ENCODE measurements at regions not wholly inside any gene's neighbourhood (a gene's known extent, or its start where the extent isn't known, plus 50 kb on each side); places are given as distances from the start of the nearest gene placed in this dataset.
A peak's percentile ranks its signal among the peaks of the same experiment; 100 is the strongest.

- no peaks in the 10 kb centered on the region for H3K9me3 ChIP-seq (ENCODE audit: control insufficient read depth, insufficient read depth, low read depth, low read length)
- no peak overlapping the region for H3K4me3 ChIP-seq (replicated peaks in 1 of 4; ENCODE audit: control extremely low read depth in 1 of 4, insufficient read depth in 1 of 4, low read depth in 3 of 4, low read length in 4 of 4)
- DNase-seq (ENCODE audit: low read depth in 2 of 2): no peak
- TF ChIP-seq EZH2 (IDR thresholded peaks at IDR 0.05; ENCODE audit: low read length, missing control alignments) (no peak), CTCF (conservative IDR thresholded peaks at IDR 0.05 in 1 of 2, IDR thresholded peaks at IDR 0.05 in 1 of 2; ENCODE audit: low read depth in 1 of 2, low read length in 2 of 2) (no peak)
- H3K27ac ChIP-seq (ENCODE audit: insufficient read depth, low read length): no peak overlapping the region
- H2AFZ ChIP-seq (ENCODE audit: low read length): no peak overlapping the region
- no peaks in the 10 kb centered on the region for H4K20me1 ChIP-seq (ENCODE audit: control insufficient read depth, extremely low read depth, insufficient read depth, low read length)
- peaks cover 2% of the 10 kb centered on the region for H3K4me1 ChIP-seq (ENCODE audit: control insufficient read depth, extremely low read depth, insufficient read depth, low read length)
- no peak overlapping the region for H3K4me2 ChIP-seq (ENCODE audit: extremely low read depth, insufficient read depth, low read length)
- H3K9ac ChIP-seq (ENCODE audit: insufficient read depth, low read length): no peak overlapping the region
- H3K79me2 ChIP-seq (ENCODE audit: control insufficient read depth, insufficient read depth, low read length): no peaks in the 10 kb centered on the region
- no peaks in the 10 kb centered on the region for H3K36me3 ChIP-seq (ENCODE audit: control insufficient read depth, insufficient read depth, low read length)
- H3K27me3 ChIP-seq (ENCODE audit: control insufficient read depth, insufficient read depth, low read length): no peaks in the 10 kb centered on the region
Observed at GRCh38 chr5:123673107-123673506, 161.1 kb downstream of the CSNK1G3 start.

GRCh38 chr5:123671711-123672456 is 159.9 kb downstream of the CSNK1G3 start:
- no peak for TF ChIP-seq CTCF (conservative IDR thresholded peaks at IDR 0.05 in 1 of 2, IDR thresholded peaks at IDR 0.05 in 1 of 2; ENCODE audit: low read depth in 1 of 2, low read length in 2 of 2)
- no peak for TF ChIP-seq EZH2 (IDR thresholded peaks at IDR 0.05; ENCODE audit: low read length, missing control alignments)
- no peak overlapping the region for H3K27ac ChIP-seq (ENCODE audit: insufficient read depth, low read length)
- H3K79me2 ChIP-seq (ENCODE audit: control insufficient read depth, insufficient read depth, low read length): no peaks in the 10 kb centered on the region
- H3K27me3 ChIP-seq (ENCODE audit: control insufficient read depth, insufficient read depth, low read length): no peaks in the 10 kb centered on the region
- H3K4me1 ChIP-seq (ENCODE audit: control insufficient read depth, extremely low read depth, insufficient read depth, low read length): peaks cover 2% of the 10 kb centered on the region
- H3K4me2 ChIP-seq (ENCODE audit: extremely low read depth, insufficient read depth, low read length): no peak overlapping the region
- no peak overlapping the region for H3K9ac ChIP-seq (ENCODE audit: insufficient read depth, low read length)
- no peaks in the 10 kb centered on the region for H3K9me3 ChIP-seq (ENCODE audit: control insufficient read depth, insufficient read depth, low read depth, low read length)
- H3K36me3 ChIP-seq (ENCODE audit: control insufficient read depth, insufficient read depth, low read length): no peaks in the 10 kb centered on the region
- DNase-seq (ENCODE audit: low read depth in 2 of 2): no peak
- no peak overlapping the region for H3K4me3 ChIP-seq (replicated peaks in 1 of 4; ENCODE audit: control extremely low read depth in 1 of 4, insufficient read depth in 1 of 4, low read depth in 3 of 4, low read length in 4 of 4)
- no peaks in the 10 kb centered on the region for H4K20me1 ChIP-seq (ENCODE audit: control insufficient read depth, extremely low read depth, insufficient read depth, low read length)
- H2AFZ ChIP-seq (ENCODE audit: low read length): no peak overlapping the region

GRCh38 chr5:123671042-123671441 is 159.1 kb downstream of the CSNK1G3 start:
- Histone ChIP-seq H3K27ac (ENCODE audit: insufficient read depth, low read length) (no peak overlapping the region), H4K20me1 (ENCODE audit: control insufficient read depth, extremely low read depth, insufficient read depth, low read length) (no peaks in the 10 kb centered on the region), H3K4me2 (ENCODE audit: extremely low read depth, insufficient read depth, low read length) (no peak overlapping the region), H3K79me2 (ENCODE audit: control insufficient read depth, insufficient read depth, low read length) (no peaks in the 10 kb centered on the region), H2AFZ (ENCODE audit: low read length) (no peak overlapping the region), H3K27me3 (ENCODE audit: control insufficient read depth, insufficient read depth, low read length) (no peaks in the 10 kb centered on the region), H3K36me3 (ENCODE audit: control insufficient read depth, insufficient read depth, low read length) (no peaks in the 10 kb centered on the region), H3K4me3 (replicated peaks in 1 of 4; ENCODE audit: control extremely low read depth in 1 of 4, insufficient read depth in 1 of 4, low read depth in 3 of 4, low read length in 4 of 4) (no peak overlapping the region), H3K9me3 (ENCODE audit: control insufficient read depth, insufficient read depth, low read depth, low read length) (no peaks in the 10 kb centered on the region), H3K4me1 (ENCODE audit: control insufficient read depth, extremely low read depth, insufficient read depth, low read length) (peaks cover 2% of the 10 kb centered on the region), H3K9ac (ENCODE audit: insufficient read depth, low read length) (no peak overlapping the region)
- TF ChIP-seq CTCF (conservative IDR thresholded peaks at IDR 0.05 in 1 of 2, IDR thresholded peaks at IDR 0.05 in 1 of 2; ENCODE audit: low read depth in 1 of 2, low read length in 2 of 2) (peak; percentile 82 to 88), EZH2 (IDR thresholded peaks at IDR 0.05; ENCODE audit: low read length, missing control alignments) (no peak)
- DNase-seq (ENCODE audit: low read depth in 2 of 2): peak; percentile 19 to 66

Measured in fibroblast of lung (primary cell).